Mesothelial cell of epicardium (in vitro differentiated cells): ENCODE measurements at regions not wholly inside any gene's neighbourhood (a gene's known extent, or its start where the extent isn't known, plus 50 kb on each side); places are given as distances from the start of the nearest gene placed in this dataset.

Experiments used
- DNase-seq, 2 experiments: peaks; one replicate each; pipeline ENCODE4 v3.0.0; 2021; ENCODE audit warnings: low spot score in 2 of 2; ENCODE audit not compliant: unreplicated experiment in 2 of 2
- H3K27ac Mint-ChIP-seq: 2 replicates; pipeline ENCODE4 v1.8.0; 2021; ENCODE audit warnings: mixed read lengths
- H3K27me3 Mint-ChIP-seq: 2 replicates; pipeline ENCODE4 v1.8.0; 2021; ENCODE audit warnings: low read depth, mixed read lengths
- H3K36me3 Mint-ChIP-seq: 2 replicates; pipeline ENCODE4 v1.8.0; 2021; ENCODE audit warnings: mixed read lengths
- H3K4me1 Mint-ChIP-seq: 2 replicates; pipeline ENCODE4 v1.8.0; 2021; ENCODE audit warnings: mixed read lengths
- H3K4me3 Mint-ChIP-seq: 2 replicates; pipeline ENCODE4 v1.8.0; 2021; ENCODE audit warnings: mild to moderate bottlenecking, moderate library complexity, mixed read lengths
- H3K9me3 Mint-ChIP-seq: 2 replicates; pipeline ENCODE4 v1.8.0; 2021; ENCODE audit warnings: mixed read lengths
- CTCF ChIP-seq: fragments of 200-600 bp; sonication (generic); IDR thresholded peaks from one replicate; pipeline ENCODE4 v1.5.0; 2021; ENCODE audit warnings: antibody characterized with exemption; ENCODE audit not compliant: unreplicated experiment

DNA sequence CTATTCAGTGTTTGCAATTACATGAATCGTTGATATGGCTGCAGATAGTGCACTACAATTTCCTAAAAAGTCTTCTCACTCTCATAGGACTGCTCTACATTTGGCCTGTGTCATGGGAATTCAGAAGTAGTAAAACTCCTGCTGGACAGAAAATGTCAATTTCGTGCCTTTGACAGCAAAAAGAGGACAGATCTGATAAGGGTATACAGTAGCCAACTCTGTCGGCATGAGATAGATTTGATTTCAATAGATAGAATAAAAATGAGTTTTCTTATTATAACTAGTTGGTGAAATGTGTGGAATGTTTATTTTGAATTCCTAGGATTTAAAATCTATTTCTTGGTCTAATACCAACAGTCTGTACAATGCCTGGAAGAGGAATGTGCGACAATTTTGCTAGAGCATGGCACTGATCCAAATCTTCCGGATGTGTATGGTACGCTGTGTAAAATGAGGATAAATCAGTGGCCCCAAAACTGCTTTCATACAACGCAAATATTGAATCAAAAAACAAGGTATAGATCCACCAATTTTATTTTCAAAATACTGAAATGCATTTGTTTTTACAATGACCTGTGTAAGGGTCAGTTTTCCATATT lies 133.5 kb upstream of the CDK13 start:
- no peaks in the 10 kb centered on the region for H3K9me3 Mint-ChIP-seq
- no peak overlapping the region for H3K4me3 Mint-ChIP-seq
- DNase-seq: no peak
- peaks cover 36% of the 10 kb centered on the region for H3K4me1 Mint-ChIP-seq
- no peak overlapping the region for H3K27ac Mint-ChIP-seq
- TF ChIP-seq CTCF: no peak
- H3K27me3 Mint-ChIP-seq: peaks cover 6% of the 10 kb centered on the region
- no peaks in the 10 kb centered on the region for H3K36me3 Mint-ChIP-seq

GRCh38 chr7:39819514-39819913 lies 130.5 kb upstream of the CDK13 start:
- H3K27ac Mint-ChIP-seq: no peak overlapping the region
- peaks cover 33% of the 10 kb centered on the region for H3K4me1 Mint-ChIP-seq
- no peak for TF ChIP-seq CTCF
- peaks cover 11% of the 10 kb centered on the region for H3K27me3 Mint-ChIP-seq
- H3K4me3 Mint-ChIP-seq: no peak overlapping the region
- H3K36me3 Mint-ChIP-seq: no peaks in the 10 kb centered on the region
- no peak for DNase-seq
- no peaks in the 10 kb centered on the region for H3K9me3 Mint-ChIP-seq

- H3K4me3 Mint-ChIP-seq: no peak overlapping the region
- H3K36me3 Mint-ChIP-seq: no peaks in the 10 kb centered on the region
- H3K27me3 Mint-ChIP-seq: peaks cover 30% of the 10 kb centered on the region
- DNase-seq: no peak
- H3K9me3 Mint-ChIP-seq: no peaks in the 10 kb centered on the region
- H3K27ac Mint-ChIP-seq: no peak overlapping the region
- no peak for TF ChIP-seq CTCF
- H3K4me1 Mint-ChIP-seq: no peaks in the 10 kb centered on the region
These were observed 125.4 kb upstream of the CDK13 start for GRCh38 chr7:39824456-39825200.

DNA sequence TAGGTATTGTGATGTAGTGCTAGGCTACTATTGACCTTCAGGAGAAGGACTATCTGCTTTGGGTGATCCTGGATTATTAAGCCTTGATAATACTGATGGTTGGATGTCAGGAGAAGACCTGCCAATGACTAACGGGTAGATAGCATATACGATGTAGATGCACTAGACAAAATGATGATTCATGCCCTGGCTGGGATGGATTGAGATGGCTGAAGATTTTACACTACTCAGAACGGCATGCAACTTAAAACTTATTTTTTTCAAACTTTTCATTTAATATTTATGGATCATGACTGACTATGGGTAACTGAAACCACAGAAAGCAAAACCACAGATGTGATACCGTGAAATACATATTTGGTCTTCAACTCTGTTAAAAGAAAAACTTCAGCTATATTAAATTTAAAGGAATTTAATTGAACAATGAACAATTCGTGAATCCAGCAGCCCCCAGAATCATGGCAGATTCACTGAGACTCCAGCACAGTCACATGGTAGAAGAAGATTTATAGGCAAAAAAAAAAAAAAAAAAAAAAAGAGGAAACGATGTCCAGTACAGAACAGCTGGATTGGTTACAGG lies 124.6 kb upstream of the CDK13 start:
- no peak overlapping the region for H3K27ac Mint-ChIP-seq
- DNase-seq: no peak
- TF ChIP-seq CTCF: no peak
- H3K4me1 Mint-ChIP-seq: no peaks in the 10 kb centered on the region
- no peaks in the 10 kb centered on the region for H3K9me3 Mint-ChIP-seq
- no peaks in the 10 kb centered on the region for H3K36me3 Mint-ChIP-seq
- H3K4me3 Mint-ChIP-seq: no peak overlapping the region
- peaks cover 34% of the 10 kb centered on the region for H3K27me3 Mint-ChIP-seq

DNA sequence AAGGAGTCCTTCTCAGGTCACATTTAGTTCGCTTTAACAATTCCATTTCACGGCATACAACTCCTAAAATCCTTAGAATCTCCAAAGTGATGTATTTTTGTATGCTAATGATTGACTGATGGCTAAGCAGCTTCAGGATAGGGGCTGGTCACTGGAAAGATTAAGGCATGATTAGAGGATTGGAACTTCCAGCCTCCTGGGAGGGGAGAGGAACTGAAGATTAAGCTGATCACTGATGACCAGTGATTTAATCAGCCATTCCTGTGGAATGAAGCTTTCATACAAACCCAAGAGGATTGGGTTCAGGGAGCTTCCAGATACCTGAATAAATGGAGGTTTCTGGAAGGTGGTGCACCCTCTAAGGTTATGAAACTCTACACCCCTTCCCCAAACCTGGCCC lies 123.9 kb upstream of the CDK13 start:
- Mint-ChIP-seq H3K27me3 (peaks cover 34% of the 10 kb centered on the region), H3K4me3 (no peak overlapping the region), H3K36me3 (no peaks in the 10 kb centered on the region), H3K4me1 (no peaks in the 10 kb centered on the region), H3K9me3 (no peaks in the 10 kb centered on the region), H3K27ac (no peak overlapping the region)
- TF ChIP-seq CTCF: no peak
- DNase-seq: no peak
